Activated CD4-positive, alpha-beta T cell treated with anti-CD3 and anti-CD28 coated beads, Interleukin-2, amount 50 U/mL, for 1 hour (primary cell): ENCODE measurements at regions not wholly inside any gene's neighbourhood (a gene's known extent, or its start where the extent isn't known, plus 50 kb on each side); places are given as distances from the start of the nearest gene placed in this dataset.

ENCODE experiments used
- DNase-seq: peaks from one replicate; pipeline ENCODE4 v3.0.0-alpha.2; 2020

GRCh38 chr10:83253011-83253671, 886.2 kb upstream of the GHITM start:
- DNase-seq, result no peak

GRCh38 chr10:83254698-83255097, 884.6 kb upstream of the GHITM start:
- DNase-seq, result no peak

GRCh38 chr10:83262434-83262833, 876.9 kb upstream of the GHITM start:
- DNase-seq, result no peak

- DNase-seq, result no peak
These were observed 866.5 kb upstream of the GHITM start for GRCh38 chr10:83272666-83273434.

GRCh38 chr10:83274088-83274487, 865.2 kb upstream of the GHITM start:
- DNase-seq, result no peak

GRCh38 chr10:83276971-83277370, 862.3 kb upstream of the GHITM start:
- no peak for DNase-seq

- no peak for DNase-seq
These were observed 856.2 kb upstream of the GHITM start for GRCh38 chr10:83283151-83283550.

- no peak for DNase-seq
These were observed 851.9 kb upstream of the GHITM start for GRCh38 chr10:83287374-83287773.

- no peak for DNase-seq
These were observed 849.9 kb upstream of the GHITM start for GRCh38 chr10:83289373-83289772.

GRCh38 chr10:83289948-83290347, 849.4 kb upstream of the GHITM start:
- no peak for DNase-seq

GRCh38 chr10:83301732-83302131, 837.6 kb upstream of the GHITM start:
- DNase-seq, result no peak

- no peak for DNase-seq
These were observed 836.7 kb upstream of the GHITM start for GRCh38 chr10:83302623-83303022.

- DNase-seq, result no peak
These were observed 828.6 kb upstream of the GHITM start for GRCh38 chr10:83310688-83311087.

GRCh38 chr10:83312570-83312969, 826.7 kb upstream of the GHITM start:
- no peak for DNase-seq

- DNase-seq, result no peak
These were observed 806.6 kb upstream of the GHITM start for GRCh38 chr10:83332690-83333089.

GRCh38 chr10:83333566-83333965, 805.7 kb upstream of the GHITM start:
- no peak for DNase-seq

GRCh38 chr10:83343676-83344075, 795.6 kb upstream of the GHITM start:
- no peak for DNase-seq

GRCh38 chr10:83346266-83346910, 792.9 kb upstream of the GHITM start:
- DNase-seq, result no peak

GRCh38 chr10:83352588-83352987, 786.7 kb upstream of the GHITM start:
- DNase-seq, result no peak

GRCh38 chr10:83354456-83354855, 784.9 kb upstream of the GHITM start:
- no peak for DNase-seq

GRCh38 chr10:83357004-83357403, 782.3 kb upstream of the GHITM start:
- DNase-seq, result no peak

- DNase-seq, result no peak
These were observed 781.7 kb upstream of the GHITM start for GRCh38 chr10:83357627-83358026.

- no peak for DNase-seq
These were observed 772.3 kb upstream of the GHITM start for GRCh38 chr10:83367036-83367435.
